SH-SY5Y (cell line): ENCODE measurements at regions not wholly inside any gene's neighbourhood (a gene's known extent, or its start where the extent isn't known, plus 50 kb on each side); places are given as distances from the start of the nearest gene placed in this dataset.

ENCODE experiments used
- GATA2 ChIP-seq: IDR thresholded peaks from 2 replicates; pipeline ENCODE4 v1.6.1; 2011; ENCODE audit warnings: mild to moderate bottlenecking, low read depth, low read length
- GATA3 ChIP-seq: IDR thresholded peaks from 2 replicates; pipeline ENCODE4 v1.6.1; 2011; ENCODE audit warnings: low read depth, mild to moderate bottlenecking, low read length, moderate library complexity

- no peak for TF ChIP-seq GATA2
- no peak for TF ChIP-seq GATA3
Observed at GRCh38 chr6:165846123-165846966, 183.3 kb upstream of the PDE10A start.
